HepG2 (cell line): ENCODE measurements at regions not wholly inside any gene's neighbourhood (a gene's known extent, or its start where the extent isn't known, plus 50 kb on each side); places are given as distances from the start of the nearest gene placed in this dataset.

Source experiments
- ATAC-seq: fragments of 200-7000 bp; cut with Tn5 transposase; 3 replicates; pipeline ENCODE4 v1.9.1; 2020; ENCODE audit warnings: mild to moderate bottlenecking, moderate library complexity
- BruUV-seq: library from RNA; stranded (reverse); fragments of 400-500 nt; replicated peaks from 2 replicates; lab custom pipeline; 2021; lab: Mats Ljungman, UMichigan
- CTCF ChIA-PET: fragments of 300-600 bp; formaldehyde crosslinking; extraction: SDS; loops from one replicate; lab custom pipeline; 2021; ENCODE audit warnings: low total read pairs, inconsistent platforms, low intra/inter-chr PET ratio; lab: Yijun Ruan, JAX
- POLR2A ChIA-PET: fragments of 350-600 bp; sonication (Branson Sonifier 250); formaldehyde crosslinking; loops from one replicate; lab custom pipeline; 2020; ENCODE audit warnings: antibody characterized with exemption, inconsistent platforms; lab: Yijun Ruan, JAX
- DNase-seq: peaks from one replicate; pipeline ENCODE4 v3.0.0-alpha.2; 2015; ENCODE audit warnings: low spot score
- FAIRE-seq: peaks from 3 replicates; lab custom pipeline; 2011; peaks lifted over from hg19 to GRCh38; lab: Jason Lieb, UNC
- H2AFZ ChIP-seq: one replicate; pipeline ENCODE4 v1.6.1; 2011; ENCODE audit warnings: low read length, inconsistent platforms
- H3K27ac ChIP-seq: fragments of 300-600 bp; 3 replicates; pipeline ENCODE4 v1.8.0; 2011; ENCODE audit warnings: mixed run types, mild to moderate bottlenecking, mixed read lengths, low read length, inconsistent platforms; ENCODE audit not compliant: insufficient read depth; ENCODE audit errors: extremely low read length
- H3K27me3 ChIP-seq, 2 experiments: fragments of 200-600 bp in 1 of 2; 2 replicates in 1 of 2; 3 replicates in 1 of 2; pipeline versions ENCODE4 v1.6.0 to v1.8.0; 2011; ENCODE audit warnings: low read length in 2 of 2, mild to moderate bottlenecking in 2 of 2, moderate library complexity in 2 of 2, inconsistent platforms in 1 of 2; ENCODE audit not compliant: insufficient read depth in 2 of 2, control insufficient read depth in 1 of 2
- H3K36me3 ChIP-seq, 2 experiments: fragments of 200-600 bp in 1 of 2; replicated peaks in 1 of 2; 2 replicates in 1 of 2; 3 replicates in 1 of 2; pipeline versions ENCODE4 v1.5.1 to v1.8.0; 2011; ENCODE audit warnings: low read length in 2 of 2, inconsistent platforms in 1 of 2; ENCODE audit not compliant: insufficient read depth in 2 of 2, control insufficient read depth in 1 of 2
- H3K4me1 ChIP-seq: 2 replicates; pipeline ENCODE4 v1.5.1; 2012; ENCODE audit warnings: low read length, inconsistent platforms; ENCODE audit not compliant: insufficient read depth
- H3K4me2 ChIP-seq: 2 replicates; pipeline ENCODE4 v1.6.0; 2011; ENCODE audit warnings: low read depth, low read length, inconsistent platforms
- H3K4me3 ChIP-seq, 3 experiments: fragments of 200-600 bp in 1 of 3; sonication (generic), shearing (Covaris generic) in 1 of 3; replicated peaks in 1 of 3; 2 replicates each; pipeline ENCODE4 v1.5.1; 2011 to 2016; ENCODE audit warnings: low read length in 3 of 3, inconsistent platforms in 2 of 3, low read depth in 2 of 3, mild to moderate bottlenecking in 2 of 3, control low read depth in 1 of 3, mixed read lengths in 1 of 3; ENCODE audit not compliant: insufficient read depth in 1 of 3
- H3K79me2 ChIP-seq: one replicate; pipeline ENCODE4 v1.6.1; 2011; ENCODE audit warnings: low read length, inconsistent platforms; ENCODE audit not compliant: insufficient read depth
- H3K9ac ChIP-seq: 2 replicates; pipeline ENCODE4 v1.6.0; 2011; ENCODE audit warnings: mild to moderate bottlenecking, low read depth, low read length, inconsistent platforms; ENCODE audit not compliant: insufficient read depth
- H3K9me3 ChIP-seq: 2 replicates; pipeline ENCODE4 v1.5.1; 2012; ENCODE audit warnings: mild to moderate bottlenecking, low read length
- H4K20me1 ChIP-seq: 2 replicates; pipeline ENCODE4 v1.6.0; 2011; ENCODE audit warnings: inconsistent platforms, mild to moderate bottlenecking, low read length, moderate library complexity; ENCODE audit not compliant: insufficient read depth
- LCORL ChIP-seq, 2 experiments: fragments of 450-650 bp in 1 of 2; sonication (generic) in 1 of 2; formaldehyde crosslinking in 1 of 2; IDR thresholded peaks; 2 replicates each; pipeline versions ENCODE4 v1.5.0 to v1.6.1; 2017 to 2020; ENCODE audit warnings: antibody characterized with exemption in 1 of 2, missing genetic modification reagents in 1 of 2
- MXD4 ChIP-seq: IDR thresholded peaks from 2 replicates; pipeline ENCODE4 v1.6.1; 2016; ENCODE audit warnings: mild to moderate bottlenecking, missing biosample characterization, missing genetic modification reagents
- NFIC ChIP-seq: IDR thresholded peaks from 2 replicates; pipeline ENCODE4 v1.6.1; 2012; ENCODE audit warnings: mild to moderate bottlenecking, low read length, inconsistent platforms
- NR2F2 ChIP-seq: IDR thresholded peaks from 2 replicates; pipeline ENCODE4 v1.6.1; 2012; ENCODE audit warnings: low read depth, inconsistent platforms, borderline replicate concordance
- POGK ChIP-seq: sonication (generic); formaldehyde crosslinking; conservative IDR thresholded peaks from 2 replicates; pipeline ENCODE4 v1.8.0; 2022; ENCODE audit warnings: mild to moderate bottlenecking, moderate library complexity, missing genetic modification reagents
- RERE ChIP-seq: IDR thresholded peaks from 2 replicates; pipeline ENCODE4 v1.6.1; 2016; ENCODE audit warnings: low read depth, missing genetic modification reagents, missing compliant biosample characterization
- SMC3 ChIP-seq: IDR thresholded peaks from 2 replicates; pipeline ENCODE4 v1.6.1; 2011; ENCODE audit warnings: low read length, improper control_type of control experiment
- SRF ChIP-seq: IDR thresholded peaks from 2 replicates; pipeline ENCODE4 v1.6.1; 2011; ENCODE audit warnings: mild to moderate bottlenecking, low read depth, low read length, moderate library complexity
- XRCC5 ChIP-seq: fragments of 200-400 bp; formaldehyde crosslinking; optimal IDR thresholded peaks from 2 replicates; pipeline ENCODE3; 2017; ENCODE audit warnings: mild to moderate bottlenecking, low read length
- ZNF136 ChIP-seq: sonication (generic); formaldehyde crosslinking; IDR thresholded peaks from 2 replicates; pipeline ENCODE4 v1.8.1; 2022; ENCODE audit warnings: low read depth, mild to moderate bottlenecking, moderate library complexity, missing genetic modification reagents
- ZNF263 ChIP-seq: sonication (generic); formaldehyde crosslinking; IDR thresholded peaks from 2 replicates; pipeline ENCODE4 v1.4.0; 2020; ENCODE audit warnings: missing genetic modification reagents
- in situ Hi-C: cut with HindIII; loops from 2 replicates; pipeline ENCODE4 v1.10.0; 2017; ENCODE audit warnings: low pct_unique_long_range_greater_than_20kb; ENCODE audit not compliant: extremely low pct_ligation_motif_present
- intact Hi-C: fragments of 100-400 bp; cut with micrococcal nuclease; formaldehyde crosslinking; loops from one replicate; pipeline ENCODE4 v1.10.0; 2022; ENCODE audit not compliant: unreplicated experiment
- TF ChIP-seq, protein P1 (sequence below): sonication (generic); formaldehyde crosslinking; IDR thresholded peaks from 2 replicates; pipeline ENCODE4 v1.8.1; 2023; ENCODE audit warnings: mild to moderate bottlenecking, inconsistent platforms, moderate library complexity, missing genetic modification reagents, borderline replicate concordance

DNA sequence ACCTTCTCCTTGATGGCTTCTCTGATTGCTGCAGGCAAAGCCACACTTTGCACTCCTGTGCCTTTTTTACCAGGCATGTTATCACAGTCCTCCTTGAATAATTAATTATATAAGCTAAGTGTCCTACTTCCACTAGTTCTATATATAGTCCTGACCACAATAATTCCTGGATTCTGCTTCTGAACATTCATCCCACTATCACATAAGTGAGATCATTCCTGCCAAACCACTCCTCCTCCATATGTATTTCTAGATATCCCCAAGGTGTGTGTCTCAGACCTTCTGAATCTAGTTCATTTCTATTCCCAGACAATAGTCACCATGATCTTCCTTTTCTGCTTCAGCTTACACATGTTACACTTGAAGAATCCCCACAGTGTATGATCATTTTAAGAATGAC lies 1237.5 kb upstream of the MAP3K7 start:
- intact Hi-C loops, result no loop called here
- no peaks in the 10 kb centered on the region for H3K9me3 ChIP-seq
- H3K27me3 ChIP-seq, result no peaks in the 10 kb centered on the region; a peak in 1 of 5 replicates
- no peak for TF ChIP-seq SMC3
- no peak for TF ChIP-seq RERE
- TF ChIP-seq POGK, result no peak
- TF ChIP-seq MXD4 (CRISPR knock-in tag), result no peak
- TF ChIP-seq, protein P1, sequence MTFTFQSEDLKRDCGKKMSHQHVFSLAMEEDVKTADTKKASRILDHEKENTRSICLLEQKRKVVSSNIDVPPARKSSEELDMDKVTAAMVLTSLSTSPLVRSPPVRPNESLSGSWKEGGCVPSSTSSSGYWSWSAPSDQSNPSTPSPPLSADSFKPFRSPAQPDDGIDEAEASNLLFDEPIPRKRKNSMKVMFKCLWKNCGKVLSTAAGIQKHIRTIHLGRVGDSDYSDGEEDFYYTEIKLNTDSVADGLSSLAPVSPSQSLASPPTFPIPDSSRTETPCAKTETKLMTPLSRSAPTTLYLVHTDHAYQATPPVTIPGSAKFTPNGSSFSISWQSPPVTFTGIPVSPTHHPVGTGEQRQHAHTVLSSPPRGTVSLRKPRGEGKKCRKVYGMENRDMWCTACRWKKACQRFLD, result no peak
- TF ChIP-seq ZNF136 (CRISPR knock-in tag), result no peak
- no peak for TF ChIP-seq SRF
- no peak for TF ChIP-seq LCORL (IDR thresholded peaks at IDR 0.05)
- no peak for TF ChIP-seq LCORL (CRISPR knock-in tag; IDR thresholded peaks at IDR 0.05)
- no peak for TF ChIP-seq XRCC5
- no peak for TF ChIP-seq ZNF263 (CRISPR knock-in tag)
- no peak for TF ChIP-seq NFIC
- no peak for TF ChIP-seq NR2F2
- TF ChIP-seq, all 625 proteins: peak for 0
- POLR2A ChIA-PET, result no interaction called here
- no peak for FAIRE-seq
- Histone ChIP-seq H3K27ac (no peak overlapping the region), H3K4me3 (no peak overlapping the region), H3K4me2 (no peak overlapping the region), H3K36me3 (no peaks in the 10 kb centered on the region), H3K4me1 (no peaks in the 10 kb centered on the region), H2AFZ (no peak overlapping the region), H3K79me2 (no peaks in the 10 kb centered on the region), H4K20me1 (no peaks in the 10 kb centered on the region), H3K9ac (no peak overlapping the region)
- in situ Hi-C loops, result no loop called here
- no TSS peak for BruUV-seq
- ATAC-seq, result no peak
- no peak for DNase-seq
- CTCF ChIA-PET, result no interaction called here
